Epithelial cell of esophagus (primary cell): ENCODE measurements at regions not wholly inside any gene's neighbourhood (a gene's known extent, or its start where the extent isn't known, plus 50 kb on each side); places are given as distances from the start of the nearest gene placed in this dataset.

Source experiments
- DNase-seq: peaks from one replicate; pipeline ENCODE4 v3.0.0; 2010; ENCODE audit warnings: low read depth
- H3K4me3 ChIP-seq: 2 replicates; pipeline ENCODE4 v1.5.1; 2011; ENCODE audit warnings: mild to moderate bottlenecking, low read length, control low read depth
- TF ChIP-seq, protein P1 (sequence below): IDR thresholded peaks from 2 replicates; pipeline ENCODE4 v1.5.1; 2011; ENCODE audit warnings: low read depth, mild to moderate bottlenecking, low read length, control low read depth, inconsistent platforms; ENCODE audit not compliant: insufficient read depth; ENCODE audit errors: missing control alignments

DNA sequence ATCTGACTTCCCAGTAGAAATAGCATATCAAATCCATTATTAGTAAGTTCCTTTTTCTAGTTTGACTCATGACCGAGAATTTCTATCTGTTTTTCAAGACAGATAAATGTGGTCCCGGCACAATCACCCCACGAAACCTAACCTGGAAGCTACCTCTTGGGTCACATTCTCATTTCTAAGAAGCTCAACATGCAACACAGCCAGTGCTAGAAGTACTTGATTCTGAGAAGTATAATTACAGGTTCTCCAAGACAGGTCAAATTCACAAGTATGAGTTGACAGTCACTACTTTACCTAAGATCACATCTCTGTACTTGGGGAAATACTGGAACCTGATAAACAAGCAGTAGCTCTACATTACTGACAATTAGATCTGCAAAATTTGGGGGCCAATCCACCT, 54.0 kb upstream of the PLAC1 start:
- no peak for DNase-seq

DNA sequence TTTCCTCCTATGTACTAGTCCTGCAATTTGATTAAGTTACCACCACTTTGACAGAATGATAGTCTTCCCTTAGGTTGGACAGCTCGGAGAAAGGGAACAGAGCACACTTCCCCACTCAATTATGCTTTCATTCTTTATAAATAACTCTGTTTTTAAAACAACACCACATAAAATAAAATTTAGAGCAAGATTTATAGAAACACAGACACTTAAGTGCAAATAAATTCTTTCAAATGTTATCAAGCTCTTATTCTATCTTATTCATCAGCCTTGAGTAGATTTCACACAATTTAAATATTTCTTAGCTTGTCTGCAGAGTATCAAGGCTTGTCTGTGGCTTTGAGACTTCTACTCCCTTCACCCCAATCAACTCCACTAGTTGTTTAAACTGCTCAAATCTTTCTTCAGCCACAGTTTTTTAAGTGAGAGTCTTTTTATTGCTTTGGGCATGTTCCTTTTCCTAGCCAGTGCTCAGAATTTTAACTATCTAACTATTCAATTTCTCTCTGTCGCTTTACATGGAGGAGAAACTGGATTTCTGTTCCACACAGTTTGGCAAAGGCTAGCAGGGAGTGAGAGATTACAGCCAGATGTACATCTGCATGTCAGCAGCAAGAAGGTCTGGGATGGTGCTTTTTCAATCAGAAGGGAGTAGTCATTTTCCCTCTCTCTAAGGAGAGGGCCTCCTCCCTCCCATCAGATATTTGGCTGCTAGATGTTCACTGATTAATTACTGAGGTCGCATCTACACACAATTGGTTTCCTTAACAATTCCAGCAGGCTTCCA, 53.1 kb upstream of the PLAC1 start:
- TF ChIP-seq, protein P1, sequence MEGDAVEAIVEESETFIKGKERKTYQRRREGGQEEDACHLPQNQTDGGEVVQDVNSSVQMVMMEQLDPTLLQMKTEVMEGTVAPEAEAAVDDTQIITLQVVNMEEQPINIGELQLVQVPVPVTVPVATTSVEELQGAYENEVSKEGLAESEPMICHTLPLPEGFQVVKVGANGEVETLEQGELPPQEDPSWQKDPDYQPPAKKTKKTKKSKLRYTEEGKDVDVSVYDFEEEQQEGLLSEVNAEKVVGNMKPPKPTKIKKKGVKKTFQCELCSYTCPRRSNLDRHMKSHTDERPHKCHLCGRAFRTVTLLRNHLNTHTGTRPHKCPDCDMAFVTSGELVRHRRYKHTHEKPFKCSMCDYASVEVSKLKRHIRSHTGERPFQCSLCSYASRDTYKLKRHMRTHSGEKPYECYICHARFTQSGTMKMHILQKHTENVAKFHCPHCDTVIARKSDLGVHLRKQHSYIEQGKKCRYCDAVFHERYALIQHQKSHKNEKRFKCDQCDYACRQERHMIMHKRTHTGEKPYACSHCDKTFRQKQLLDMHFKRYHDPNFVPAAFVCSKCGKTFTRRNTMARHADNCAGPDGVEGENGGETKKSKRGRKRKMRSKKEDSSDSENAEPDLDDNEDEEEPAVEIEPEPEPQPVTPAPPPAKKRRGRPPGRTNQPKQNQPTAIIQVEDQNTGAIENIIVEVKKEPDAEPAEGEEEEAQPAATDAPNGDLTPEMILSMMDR: no peak
- no peak overlapping the region for H3K4me3 ChIP-seq
- no peak for DNase-seq

More for the DNA sequence above, 54.0 kb upstream of the PLAC1 start:
- no peak overlapping the region for H3K4me3 ChIP-seq
- TF ChIP-seq, protein P1: no peak
